AG09319 (cell line): ENCODE measurements at regions not wholly inside any gene's neighbourhood (a gene's known extent, or its start where the extent isn't known, plus 50 kb on each side); places are given as distances from the start of the nearest gene placed in this dataset.
"Not testable (repeated sequence)": the region's sequence is repeated elsewhere in the genome, so short reads cannot be mapped to it uniquely, and the experiment has no call there.

Experiments
- DNase-seq: peaks from one replicate; pipeline ENCODE4 v3.0.0-alpha.2; 2010; ENCODE audit warnings: low read depth; ENCODE audit errors: extremely low read depth
- CTCF ChIP-seq: IDR thresholded peaks from 2 replicates; pipeline ENCODE4 v1.5.1; 2011; ENCODE audit warnings: low read depth, mild to moderate bottlenecking, inconsistent platforms, low read length, moderate library complexity

DNA sequence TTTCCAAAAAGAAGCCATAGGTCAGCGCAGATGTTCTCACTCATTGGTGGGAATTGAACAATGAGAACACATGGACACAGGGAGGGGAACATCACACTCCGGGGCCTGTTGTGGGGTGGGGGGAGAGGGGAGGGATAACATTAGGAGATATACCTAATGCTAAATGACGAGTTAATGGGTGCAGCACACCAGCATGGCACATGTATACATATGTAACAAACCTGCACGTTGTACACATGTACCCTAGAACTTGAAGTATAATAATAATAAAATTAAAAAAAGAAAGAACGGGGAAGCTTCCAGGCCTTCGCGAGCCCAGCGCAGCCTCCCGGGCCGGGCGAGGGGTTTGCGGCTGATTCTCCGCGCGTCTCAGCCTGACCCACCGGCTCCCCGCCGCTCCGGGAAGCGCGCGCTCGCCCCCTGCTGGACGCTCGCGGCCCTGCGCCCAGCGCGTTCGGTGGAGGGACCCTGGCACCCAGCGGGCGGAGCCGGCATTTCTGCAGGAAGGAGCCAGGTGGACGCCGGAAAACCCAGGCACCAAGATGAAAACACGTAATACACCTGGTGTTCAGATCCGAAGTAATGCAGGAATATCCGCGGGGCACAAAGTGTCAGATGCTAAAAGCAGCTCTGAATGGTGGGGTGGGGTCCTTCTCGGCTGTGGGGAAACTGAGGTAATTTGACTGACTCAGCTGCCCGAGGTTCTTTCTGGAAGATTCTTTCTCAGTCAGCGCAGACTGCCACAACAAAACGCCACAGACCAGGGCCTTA is 67.1 kb upstream of the PPP1R26 start:
- not testable (repeated sequence) for DNase-seq
- TF ChIP-seq CTCF = peak; percentile 75

- no peak for DNase-seq
- TF ChIP-seq CTCF = no peak
Measured at GRCh38 chr9:135413086-135413375, 66.6 kb upstream of the PPP1R26 start.

GRCh38 chr9:135413461-135413860 is 66.1 kb upstream of the PPP1R26 start:
- no peak for TF ChIP-seq CTCF
- no peak for DNase-seq

DNA sequence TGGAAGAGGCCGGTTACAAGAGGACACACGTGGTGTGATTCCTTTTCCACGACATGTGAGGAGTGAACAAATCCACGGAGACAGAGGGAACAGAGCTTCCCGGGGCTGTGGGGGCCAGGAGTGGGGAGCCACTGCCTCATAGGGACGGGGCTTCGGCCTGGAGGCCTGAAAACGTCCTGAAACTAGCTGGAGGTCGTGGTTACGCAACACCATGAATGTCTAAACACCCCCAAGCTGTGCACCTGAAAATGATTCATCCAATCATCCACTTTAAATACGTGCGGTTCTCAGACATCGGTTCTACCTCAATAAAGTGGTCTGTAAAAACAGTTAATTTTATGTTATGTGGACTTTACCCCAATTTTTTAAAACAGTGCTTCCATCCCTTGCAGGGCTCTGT is 65.3 kb upstream of the PPP1R26 start:
- no peak for DNase-seq
- no peak for TF ChIP-seq CTCF

DNA sequence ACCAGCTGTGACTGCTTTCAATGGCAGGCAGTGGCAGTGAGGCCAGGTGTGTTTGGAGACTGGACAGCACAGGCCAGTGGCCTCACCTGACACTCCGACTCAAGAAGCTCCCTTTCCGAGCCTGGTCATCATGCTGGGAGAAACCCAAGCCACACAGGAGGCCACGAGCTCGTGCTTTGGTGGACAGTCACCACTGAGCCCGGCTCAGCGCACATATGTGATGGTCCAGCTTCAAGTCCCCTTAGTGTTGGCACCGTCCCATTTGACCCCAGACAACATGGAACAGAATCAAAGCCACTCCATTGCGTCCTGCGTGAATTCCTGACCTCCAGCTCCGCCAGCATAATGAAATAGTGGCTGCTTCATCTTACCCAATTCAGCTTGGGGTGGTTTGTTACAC is 64.0 kb upstream of the PPP1R26 start:
- no peak for TF ChIP-seq CTCF
- no peak for DNase-seq

DNA sequence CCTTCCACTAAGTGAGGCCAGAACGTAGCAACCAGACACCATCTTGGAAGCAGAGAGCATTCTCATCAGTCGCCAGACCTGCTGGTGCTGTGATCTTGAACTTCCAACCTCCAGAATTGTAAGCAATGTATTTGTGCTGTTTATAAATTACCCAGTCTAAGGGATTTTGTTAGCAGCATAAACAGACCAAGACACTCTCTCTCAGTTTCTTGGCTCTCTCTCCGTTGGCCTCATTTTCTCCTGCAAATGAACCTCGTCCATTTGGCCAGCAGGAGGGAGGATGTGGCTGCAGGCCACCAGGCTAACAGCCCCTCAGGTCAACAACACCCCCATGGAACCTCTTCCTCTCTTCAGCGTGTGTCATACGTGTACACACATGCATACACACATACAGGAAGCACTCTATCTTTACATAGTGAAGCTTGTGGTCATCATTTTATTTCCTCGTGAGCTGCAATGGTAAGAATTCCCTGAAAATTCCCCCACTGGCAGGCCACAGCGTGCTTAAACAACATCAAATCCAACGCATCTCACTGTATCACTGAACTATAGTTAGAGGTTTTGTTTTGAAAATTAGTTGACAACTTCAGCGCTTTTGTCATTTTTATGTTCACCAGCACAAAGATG is 62.8 kb upstream of the PPP1R26 start:
- TF ChIP-seq CTCF = no peak
- DNase-seq = no peak

- TF ChIP-seq CTCF = no peak
- no peak for DNase-seq
Measured at GRCh38 chr9:135418161-135418560, 61.4 kb upstream of the PPP1R26 start.
